HG03354 (cell line): ENCODE measurements at regions not wholly inside any gene's neighbourhood (a gene's known extent, or its start where the extent isn't known, plus 50 kb on each side); places are given as distances from the start of the nearest gene placed in this dataset.

ENCODE experiments used
- ATAC-seq: cut with Tn5 transposase; IDR thresholded peaks from one replicate; pipeline ENCODE4 v1.9.1; 2021; ENCODE audit warnings: mild to moderate bottlenecking; ENCODE audit not compliant: unreplicated experiment, poor library complexity, severe bottlenecking

- no peak for ATAC-seq
Measured at GRCh38 chr14:39991041-39991440, 558.8 kb upstream of the FBXO33 start.

GRCh38 chr14:39988939-39989338 is 556.7 kb upstream of the FBXO33 start:
- ATAC-seq, result no peak

GRCh38 chr14:39984323-39984722 is 552.1 kb upstream of the FBXO33 start:
- no peak for ATAC-seq

GRCh38 chr14:39977198-39977597 is 545.0 kb upstream of the FBXO33 start:
- no peak for ATAC-seq

- ATAC-seq, result peak; percentile 99
Measured at GRCh38 chr14:39974036-39974435, 541.8 kb upstream of the FBXO33 start.

GRCh38 chr14:39972704-39973103 is 540.5 kb upstream of the FBXO33 start:
- no peak for ATAC-seq

GRCh38 chr14:39967885-39968284 is 535.7 kb upstream of the FBXO33 start:
- no peak for ATAC-seq

DNA sequence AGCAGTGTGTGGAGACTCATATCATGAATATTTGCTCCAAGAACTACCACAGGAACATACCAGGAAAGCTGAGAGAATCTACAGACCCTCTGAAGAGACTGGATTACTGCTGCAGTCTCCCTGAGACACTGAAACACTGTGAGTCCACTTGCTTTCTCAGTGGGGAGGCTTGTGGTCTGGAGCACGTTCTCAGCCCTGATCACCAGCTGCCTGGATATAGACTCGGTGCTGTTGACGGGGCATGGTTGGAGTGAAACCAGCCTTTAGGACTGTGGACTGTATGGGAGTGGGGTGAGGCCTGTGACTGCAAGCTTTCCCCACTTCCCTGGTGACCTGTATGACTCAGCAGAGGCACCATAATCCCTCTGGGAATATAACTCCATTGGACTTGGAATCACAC is 525.8 kb upstream of the FBXO33 start:
- ATAC-seq, result peak; percentile 71

GRCh38 chr14:39957290-39957689 is 525.1 kb upstream of the FBXO33 start:
- ATAC-seq, result peak; percentile 70

DNA sequence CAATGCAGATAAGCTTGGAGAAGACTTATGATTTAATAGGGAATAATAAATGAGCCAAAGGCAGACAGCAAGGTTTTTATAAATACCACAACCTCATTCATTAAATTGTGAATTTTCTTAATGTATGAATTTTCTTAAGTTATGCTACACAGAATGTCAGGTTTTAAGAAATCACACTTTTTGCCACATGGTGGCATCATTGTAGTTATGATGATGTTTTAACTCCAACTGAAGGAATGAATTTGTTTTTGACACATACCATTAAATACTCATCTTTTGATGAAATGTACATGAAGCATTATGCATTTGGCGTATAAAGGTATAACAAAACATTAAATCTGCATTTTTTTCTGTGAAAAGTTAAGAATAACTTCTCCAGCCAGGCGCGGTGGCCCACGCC is 524.1 kb upstream of the FBXO33 start:
- peak; percentile 54 for ATAC-seq

DNA sequence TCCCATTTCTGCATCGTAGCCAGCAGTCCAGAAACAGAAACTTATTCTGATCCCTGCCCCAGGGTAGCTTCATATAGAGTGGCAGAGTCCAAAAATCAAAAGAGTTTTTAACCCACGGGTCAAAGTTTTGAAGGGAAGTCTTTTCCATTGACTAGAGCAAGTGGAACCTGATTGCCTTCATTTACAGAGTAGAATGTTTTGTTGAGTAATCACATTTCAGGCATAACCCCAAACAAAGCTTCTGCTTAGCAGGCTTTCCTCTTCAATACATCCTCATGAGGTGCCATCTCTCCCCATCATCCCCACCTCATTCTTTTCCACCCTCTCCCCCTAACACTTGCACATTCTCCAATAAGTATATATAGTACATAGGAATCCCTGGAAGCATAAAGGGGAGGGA is 516.0 kb upstream of the FBXO33 start:
- ATAC-seq, result no peak

- no peak for ATAC-seq
Measured at GRCh38 chr14:39946807-39947206, 514.6 kb upstream of the FBXO33 start.

- ATAC-seq, result no peak
Measured at GRCh38 chr14:39939023-39939422, 506.8 kb upstream of the FBXO33 start.

GRCh38 chr14:39912192-39913100 is 480.2 kb upstream of the FBXO33 start:
- peak; percentile 95 for ATAC-seq

GRCh38 chr14:39897657-39898056 is 465.4 kb upstream of the FBXO33 start:
- ATAC-seq, result no peak

GRCh38 chr14:39890026-39890425 is 457.8 kb upstream of the FBXO33 start:
- no peak for ATAC-seq

DNA sequence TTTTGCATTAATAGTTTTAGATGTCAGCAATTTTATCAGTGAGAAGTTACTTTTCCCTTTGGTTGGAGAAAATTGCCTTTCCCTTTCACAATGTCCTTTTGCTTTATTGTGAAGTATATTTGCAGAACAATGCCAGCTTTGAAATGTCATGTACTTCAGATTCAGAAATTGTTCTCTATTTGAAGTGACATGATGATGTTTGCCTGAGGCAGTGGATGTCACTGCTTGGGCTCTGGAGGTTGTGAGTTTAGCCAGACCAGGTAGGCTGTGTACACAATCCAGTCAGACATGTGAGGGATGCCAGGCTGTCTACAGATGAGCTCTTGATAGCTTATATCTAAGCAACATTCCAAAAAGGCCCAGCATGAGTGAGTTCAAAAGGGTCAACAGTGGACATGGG is 451.9 kb upstream of the FBXO33 start:
- ATAC-seq, result no peak

DNA sequence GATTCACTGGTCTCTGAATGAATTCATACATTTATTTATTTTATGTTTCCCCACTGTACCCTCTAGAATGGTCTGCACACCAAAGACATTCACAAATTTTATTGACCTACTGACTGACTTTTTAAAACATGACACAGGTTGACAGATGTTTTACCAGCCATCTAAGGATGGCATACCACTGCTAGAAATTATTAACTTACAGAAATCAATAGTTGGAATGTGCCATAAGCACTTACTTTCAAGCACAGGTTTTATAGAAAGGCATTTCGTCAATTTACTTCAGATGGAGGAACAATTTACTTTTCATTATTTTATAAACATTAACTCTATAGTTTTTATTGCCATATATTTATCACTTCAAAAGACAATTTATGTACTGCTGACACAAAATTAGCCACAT is 448.7 kb upstream of the FBXO33 start:
- no peak for ATAC-seq

GRCh38 chr14:39880106-39880695 is 448.0 kb upstream of the FBXO33 start:
- no peak for ATAC-seq

DNA sequence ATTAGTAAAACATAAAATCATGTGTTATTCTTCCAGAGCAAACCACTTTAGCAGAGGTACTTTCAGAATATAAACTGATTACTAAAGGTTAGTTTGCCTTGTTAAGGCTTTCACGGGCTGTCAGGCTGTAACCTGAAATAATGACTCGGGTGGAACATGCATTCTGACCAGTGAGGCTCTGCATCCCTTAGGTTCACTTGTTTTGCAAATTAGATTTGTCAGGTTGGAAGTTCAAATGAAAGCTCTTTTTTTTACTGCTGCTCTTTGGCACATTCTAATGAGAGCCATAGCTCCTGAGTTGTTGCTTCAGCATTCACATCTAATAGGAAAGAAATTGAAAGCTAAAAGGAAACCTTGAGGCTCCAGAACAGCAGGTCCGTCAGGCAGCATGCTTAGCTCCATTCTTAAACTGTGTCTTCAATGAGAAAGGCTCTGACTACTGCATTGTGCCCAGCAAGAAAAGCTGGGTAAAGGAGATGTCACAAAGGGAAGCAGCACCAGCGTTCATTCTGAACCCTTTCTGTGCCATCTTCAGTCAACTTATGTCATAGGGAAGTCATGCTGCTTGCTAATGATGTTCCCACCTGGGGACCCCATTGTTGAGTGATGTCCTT is 445.5 kb upstream of the FBXO33 start:
- ATAC-seq, result no peak

- ATAC-seq, result peak; percentile 44
Measured at GRCh38 chr14:39876916-39877315, 444.7 kb upstream of the FBXO33 start.
